H1 (cell line): ENCODE measurements at regions not wholly inside any gene's neighbourhood (a gene's known extent, or its start where the extent isn't known, plus 50 kb on each side); places are given as distances from the start of the nearest gene placed in this dataset.

Experiments used
- CTCF ChIA-PET: fragments of 300-600 bp; sonication (Branson Sonifier 250); formaldehyde crosslinking; loops from one replicate; lab custom pipeline; 2021; ENCODE audit not compliant: partially characterized antibody; lab: Charles Lee
- POLR2A ChIA-PET: fragments of 300-600 bp; sonication (Branson Sonifier 250); formaldehyde crosslinking; loops from one replicate; lab custom pipeline; 2021; ENCODE audit warnings: inconsistent platforms; ENCODE audit not compliant: partially characterized antibody; lab: Charles Lee
- DNase-seq, 2 experiments: peaks; one replicate each; pipeline versions ENCODE4 v3.0.0 to v3.0.0-alpha.2; 2010 to 2022; ENCODE audit warnings: low spot score in 2 of 2, low read depth in 1 of 2, mixed read lengths in 1 of 2
- FAIRE-seq: peaks from 2 replicates; lab custom pipeline; 2011; peaks lifted over from hg19 to GRCh38; lab: Jason Lieb, UNC
- H2AFZ ChIP-seq: 2 replicates; pipeline ENCODE4 v1.8.1; 2012; ENCODE audit warnings: low read length, inconsistent platforms
- H2AK5ac ChIP-seq: 2 replicates; pipeline ENCODE4 v1.6.1; 2013; ENCODE audit warnings: low read depth, low read length
- H2BK120ac ChIP-seq: replicated peaks from 2 replicates; pipeline ENCODE3; 2013; ENCODE audit warnings: low read depth, low read length, inconsistent platforms
- H2BK12ac ChIP-seq: 2 replicates; pipeline ENCODE4 v1.6.1; 2013; ENCODE audit warnings: low read depth, low read length
- H2BK15ac ChIP-seq: 2 replicates; pipeline ENCODE4 v1.6.1; 2013; ENCODE audit warnings: low read length
- H2BK20ac ChIP-seq: 2 replicates; pipeline ENCODE4 v1.6.1; 2013; ENCODE audit warnings: low read length
- H2BK5ac ChIP-seq: 2 replicates; pipeline ENCODE4 v1.6.1; 2013; ENCODE audit warnings: low read depth, low read length
- H3K14ac ChIP-seq: 2 replicates; pipeline ENCODE4 v1.6.1; 2013; ENCODE audit warnings: inconsistent platforms; ENCODE audit not compliant: insufficient read length
- H3K18ac ChIP-seq: 2 replicates; pipeline ENCODE4 v1.6.1; 2013; ENCODE audit warnings: low read length; ENCODE audit errors: extremely low read depth
- H3K23ac ChIP-seq: 2 replicates; pipeline ENCODE4 v1.6.1; 2013; ENCODE audit warnings: inconsistent platforms; ENCODE audit not compliant: insufficient read length
- H3K23me2 ChIP-seq: 2 replicates; pipeline ENCODE4 v1.6.1; 2013; ENCODE audit warnings: low read depth, low read length
- H3K27ac ChIP-seq: 2 replicates; pipeline ENCODE4 v1.6.1; 2011; ENCODE audit warnings: low read depth, low read length, inconsistent platforms
- H3K27me3 ChIP-seq, 4 experiments: replicated peaks in 1 of 4; 1 replicate in 1 of 4; 2 replicates in 3 of 4; pipeline versions ENCODE4 v1.6.1 to v1.8.1; 2011 to 2013; ENCODE audit warnings: low read length in 3 of 4, mild to moderate bottlenecking in 3 of 4, inconsistent platforms in 2 of 4, mixed read lengths in 2 of 4, moderate library complexity in 1 of 4; ENCODE audit not compliant: control insufficient read depth in 3 of 4, insufficient read depth in 3 of 4; ENCODE audit errors: extremely low read depth in 1 of 4
- H3K36me3 ChIP-seq, 4 experiments: 2 replicates each; pipeline versions ENCODE4 v1.6.1 to v1.8.1; 2011 to 2013; ENCODE audit warnings: mild to moderate bottlenecking in 4 of 4, low read length in 3 of 4, moderate library complexity in 2 of 4, control low read depth in 1 of 4, inconsistent platforms in 1 of 4; ENCODE audit not compliant: insufficient read depth in 4 of 4, control insufficient read depth in 2 of 4
- H3K4ac ChIP-seq: replicated peaks from 2 replicates; pipeline ENCODE3; 2013; ENCODE audit warnings: low read length, low read depth, mixed read lengths, inconsistent platforms; ENCODE audit not compliant: insufficient read length
- H3K4me1 ChIP-seq, 4 experiments: replicated peaks in 1 of 4; 1 replicate in 1 of 4; 2 replicates in 3 of 4; pipeline versions ENCODE4 v1.6.1 to v1.8.1; 2011 to 2013; ENCODE audit warnings: low read length in 3 of 4, inconsistent platforms in 2 of 4, mixed read lengths in 1 of 4; ENCODE audit not compliant: insufficient read depth in 4 of 4, control insufficient read depth in 3 of 4
- H3K4me2 ChIP-seq, 2 experiments: 2 replicates each; pipeline versions ENCODE4 v1.6.1 to v1.8.1; 2011 to 2013; ENCODE audit warnings: low read depth in 2 of 2, low read length in 2 of 2, control low read depth in 1 of 2, inconsistent platforms in 1 of 2, mild to moderate bottlenecking in 1 of 2; ENCODE audit not compliant: insufficient read depth in 1 of 2
- H3K4me3 ChIP-seq, 4 experiments: fragments of 200-600, 300-600 bp in 1 of 4; sonication (generic), shearing (Covaris generic), sonication (Bioruptor Twin) in 1 of 4; 2 replicates each; pipeline versions ENCODE4 v1.5.1 to v1.8.1; 2011 to 2016; ENCODE audit warnings: low read length in 4 of 4, low read depth in 3 of 4, control low read depth in 2 of 4, inconsistent platforms in 2 of 4, mild to moderate bottlenecking in 2 of 4, mixed read lengths in 1 of 4, moderate library complexity in 1 of 4; ENCODE audit not compliant: insufficient read depth in 2 of 4; ENCODE audit errors: extremely low read depth in 1 of 4
- H3K56ac ChIP-seq: replicated peaks from 2 replicates; pipeline ENCODE3; 2013; ENCODE audit warnings: low read depth, mild to moderate bottlenecking, mixed read lengths, low read length, inconsistent platforms; ENCODE audit not compliant: insufficient read length
- H3K79me1 ChIP-seq: 2 replicates; pipeline ENCODE4 v1.6.1; 2013; ENCODE audit warnings: low read depth, low read length, control low read depth
- H3K79me2 ChIP-seq, 2 experiments: 2 replicates each; pipeline versions ENCODE4 v1.6.1 to v1.8.1; 2012 to 2013; ENCODE audit warnings: low read length in 2 of 2, mild to moderate bottlenecking in 2 of 2, inconsistent platforms in 1 of 2; ENCODE audit not compliant: insufficient read depth in 2 of 2, control insufficient read depth in 1 of 2
- H3K9ac ChIP-seq, 4 experiments: replicated peaks in 1 of 4; 1 replicate in 1 of 4; 2 replicates in 3 of 4; pipeline versions ENCODE4 v1.6.1 to v1.8.1; 2011 to 2013; ENCODE audit warnings: low read depth in 3 of 4, low read length in 3 of 4, control low read depth in 2 of 4, mild to moderate bottlenecking in 2 of 4, moderate library complexity in 2 of 4, inconsistent platforms in 1 of 4; ENCODE audit errors: extremely low read depth in 1 of 4
- H3K9me3 ChIP-seq, 2 experiments: 2 replicates each; pipeline versions ENCODE4 v1.6.1 to v1.8.1; 2012 to 2013; ENCODE audit warnings: mild to moderate bottlenecking in 2 of 2, moderate library complexity in 2 of 2, control low read depth in 1 of 2, inconsistent platforms in 1 of 2, low read depth in 1 of 2, low read length in 1 of 2, mixed read lengths in 1 of 2; ENCODE audit not compliant: insufficient read depth in 2 of 2
- H4K20me1 ChIP-seq, 2 experiments: replicated peaks in 1 of 2; 2 replicates each; pipeline versions ENCODE3 to v1.8.1; 2011 to 2013; ENCODE audit warnings: inconsistent platforms in 2 of 2, low read length in 2 of 2, mild to moderate bottlenecking in 1 of 2; ENCODE audit not compliant: insufficient read depth in 2 of 2, control insufficient read depth in 1 of 2
- H4K5ac ChIP-seq: 2 replicates; pipeline ENCODE4 v1.6.1; 2013; ENCODE audit warnings: low read length, low read depth, mixed read lengths, inconsistent platforms; ENCODE audit not compliant: insufficient read length
- H4K8ac ChIP-seq: 2 replicates; pipeline ENCODE4 v1.8.0; 2013; ENCODE audit warnings: mild to moderate bottlenecking, moderate library complexity, low read length, inconsistent platforms; ENCODE audit not compliant: insufficient read depth; ENCODE audit errors: extremely low read depth
- H4K91ac ChIP-seq: replicated peaks from 2 replicates; pipeline ENCODE3; 2013; ENCODE audit warnings: low read length, mixed read lengths, inconsistent platforms; ENCODE audit not compliant: insufficient read length
- CHD2 ChIP-seq: IDR thresholded peaks from 2 replicates; pipeline ENCODE4 v1.6.1; 2012; ENCODE audit warnings: low read length, improper control_type of control experiment
- FOSL1 ChIP-seq: IDR thresholded peaks from 2 replicates; pipeline ENCODE4 v1.6.1; 2011; ENCODE audit warnings: mild to moderate bottlenecking, low read depth, low read length, moderate library complexity; ENCODE audit not compliant: insufficient read depth
- POLR2A ChIP-seq, 2 experiments: IDR thresholded peaks; 1 replicate in 1 of 2; 2 replicates in 1 of 2; pipeline ENCODE4 v1.6.1; 2011; ENCODE audit warnings: low read depth in 2 of 2, low read length in 2 of 2, mild to moderate bottlenecking in 2 of 2; ENCODE audit errors: control extremely low read depth in 1 of 2
- RFX5 ChIP-seq: IDR thresholded peaks from 2 replicates; pipeline ENCODE4 v1.6.1; 2011; ENCODE audit warnings: low read depth, low read length, improper control_type of control experiment, borderline replicate concordance
- TEAD4 ChIP-seq: IDR thresholded peaks from 2 replicates; pipeline ENCODE4 v1.6.1; 2012; ENCODE audit warnings: low read depth, low read length, inconsistent platforms, mixed read lengths
- WGBS, 2 experiments: shearing (Covaris generic) in 1 of 2; methylation state at CpG; one replicate each; pipeline versions ENCODE4 v1.1.6 to v1.1.7; 2013 to 2015; ENCODE audit warnings: low lambda C conversion rate in 2 of 2, mixed read lengths in 2 of 2, inconsistent platforms in 1 of 2, low coverage in 1 of 2, missing lambda C conversion rate in 1 of 2; ENCODE audit not compliant: insufficient replicate concordance in 2 of 2, insufficient coverage in 1 of 2, insufficient read length in 1 of 2; ENCODE audit errors: extremely low coverage in 1 of 2, missing lambda C conversion rate in 1 of 2; 5-methylcytosine and 5-hydroxymethylcytosine counted together

DNA sequence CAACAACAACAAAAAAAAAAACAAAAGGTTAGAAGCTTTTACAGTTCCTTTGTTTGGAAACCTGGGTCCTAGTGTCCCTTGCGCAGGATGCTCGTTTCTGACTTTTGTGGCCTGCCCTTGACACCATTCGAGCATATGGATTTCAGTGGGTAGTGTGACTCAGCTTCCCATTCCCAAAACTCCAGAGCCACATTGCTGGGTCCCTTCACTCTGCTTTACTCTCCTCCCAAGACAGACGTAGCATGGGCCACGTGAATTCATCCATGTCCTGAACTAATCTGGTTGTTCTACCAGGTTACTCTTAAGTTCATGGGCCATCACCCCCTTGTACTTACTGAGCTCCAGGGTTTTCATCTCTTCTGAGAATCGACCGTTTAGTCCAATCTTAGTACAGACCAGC is 68.0 kb upstream of the MAX start:
- POLR2A ChIA-PET: no interaction called here
- Histone ChIP-seq H3K9ac (no peak overlapping the region), H3K79me1 (no peaks in the 10 kb centered on the region), H3K23me2 (peaks cover 5% of the 10 kb centered on the region; the same call in 1 of the 2 replicates), H2AFZ (no peak overlapping the region), H2BK12ac (no peak overlapping the region), H4K8ac (no peak overlapping the region), H3K23ac (no peak overlapping the region), H3K4me2 (no peak overlapping the region), H2BK5ac (no peak overlapping the region), H3K4ac (no peak overlapping the region), H3K9me3 (no peaks in the 10 kb centered on the region), H3K56ac (no peak overlapping the region), H3K36me3 (no peaks in the 10 kb centered on the region), H3K14ac (no peak overlapping the region), H2BK15ac (no peak overlapping the region), H4K5ac (no peak overlapping the region), H2AK5ac (no peak overlapping the region; the same call in 1 of the 2 replicates), H3K4me1 (peaks cover 3 to 13% (median 11%) of the 10 kb centered on the region in 4 experiments; a peak in 6 of 7 replicates), H2BK20ac (no peak overlapping the region), H3K27me3 (no peaks in the 10 kb centered on the region), H3K27ac (no peak overlapping the region), H4K20me1 (peaks cover 0 to 4% of the 10 kb centered on the region in 2 experiments), H3K18ac (no peak overlapping the region), H3K4me3 (no peak overlapping the region), H3K79me2 (no peaks in the 10 kb centered on the region), H2BK120ac (no peak overlapping the region)
- FAIRE-seq (no peak), DNase-seq (no peak)
- CTCF ChIA-PET: interaction anchor here (0.5 to 2.4 kb wide), 8 partner anchors 14 to 242 kb away, joined by 3 to 13 read pairs (median 4); partner anchors contain the start of gene FUT8
- no peak for TF ChIP-seq FOSL1
- no peak for TF ChIP-seq RFX5
- TF ChIP-seq TEAD4: no peak
- TF ChIP-seq POLR2A (IDR thresholded peaks at IDR 0.05; ENCODE audit: control extremely low read depth in 1 of 2, low read depth in 2 of 2, low read length in 2 of 2): no peak
- no peak for TF ChIP-seq CHD2
- TF ChIP-seq, all 59 proteins: peak for 0
- no peak overlapping the region for H4K91ac ChIP-seq
- WGBS, 2 experiments: 87% methylated on average over 7 of the region's 7 CpGs; no CpG with 5 or more reads in 1 of the 2 experiments
